H1 (cell line): ENCODE measurements at regions not wholly inside any gene's neighbourhood (a gene's known extent, or its start where the extent isn't known, plus 50 kb on each side); places are given as distances from the start of the nearest gene placed in this dataset.

Source experiments
- CBX5 ChIP-seq: fragments of 300-800, 300-1000 bp; sonication (generic); IDR thresholded peaks from 2 replicates; pipeline ENCODE4 v1.7.1; 2016; ENCODE audit warnings: antibody characterized with exemption, low read length, low read depth
- CHD1 ChIP-seq: IDR thresholded peaks from 2 replicates; pipeline ENCODE4 v1.6.1; 2012; ENCODE audit warnings: low read depth, low read length, improper control_type of control experiment
- EGR1 ChIP-seq: IDR thresholded peaks from 2 replicates; pipeline ENCODE4 v1.6.1; 2011; ENCODE audit warnings: low read depth, low read length, borderline replicate concordance
- JUND ChIP-seq: IDR thresholded peaks from 2 replicates; pipeline ENCODE4 v1.6.1; 2011; ENCODE audit warnings: mild to moderate bottlenecking, improper control_type of control experiment, low read length
- KDM4A ChIP-seq: IDR thresholded peaks from one replicate; pipeline ENCODE4 v1.7.1; 2012; ENCODE audit warnings: low read depth, mild to moderate bottlenecking, moderate library complexity, low read length, inconsistent platforms; ENCODE audit not compliant: severe bottlenecking
- NRF1 ChIP-seq: IDR thresholded peaks from 2 replicates; pipeline ENCODE4 v1.6.1; 2011; ENCODE audit warnings: mild to moderate bottlenecking, low read depth, low read length, improper control_type of control experiment
- SAP30 ChIP-seq: fragments of 300-600 bp; sonication (generic); IDR thresholded peaks from 2 replicates; pipeline ENCODE4 v1.7.1; 2012; ENCODE audit warnings: low read length, moderate library complexity, mild to moderate bottlenecking, inconsistent platforms; ENCODE audit not compliant: insufficient read depth, insufficient replicate concordance
- YY1 ChIP-seq: IDR thresholded peaks from 2 replicates; pipeline ENCODE4 v1.6.1; 2011; ENCODE audit warnings: low read depth, mild to moderate bottlenecking, low read length
- TF ChIP-seq, protein P1 (sequence below): fragments of 300-600 bp; sonication (generic); IDR thresholded peaks from 2 replicates; pipeline ENCODE4 v1.7.1; 2012; ENCODE audit warnings: low read length, moderate library complexity, mild to moderate bottlenecking, inconsistent platforms; ENCODE audit not compliant: insufficient replicate concordance

DNA sequence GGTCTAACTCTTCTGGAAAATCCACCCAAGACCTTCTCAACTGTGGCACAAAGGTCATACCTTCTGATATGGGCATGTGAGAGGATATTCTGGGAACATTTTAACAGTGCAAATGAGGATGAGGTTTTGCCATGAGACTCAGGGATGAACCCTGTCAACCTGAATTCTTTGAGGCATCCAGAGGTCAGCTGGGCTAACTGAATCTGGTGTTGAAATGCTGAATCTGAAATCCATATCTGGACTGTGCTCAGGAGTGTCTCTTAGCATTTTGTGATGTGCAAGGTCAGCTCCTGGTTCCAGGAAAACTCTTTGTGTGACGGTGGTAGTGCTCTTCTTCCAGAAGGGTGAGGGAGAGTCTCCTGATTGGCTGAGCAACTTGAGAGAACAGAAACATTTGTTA lies 276.0 kb upstream of the SALL1 start (continued):
- TF ChIP-seq, protein P1, sequence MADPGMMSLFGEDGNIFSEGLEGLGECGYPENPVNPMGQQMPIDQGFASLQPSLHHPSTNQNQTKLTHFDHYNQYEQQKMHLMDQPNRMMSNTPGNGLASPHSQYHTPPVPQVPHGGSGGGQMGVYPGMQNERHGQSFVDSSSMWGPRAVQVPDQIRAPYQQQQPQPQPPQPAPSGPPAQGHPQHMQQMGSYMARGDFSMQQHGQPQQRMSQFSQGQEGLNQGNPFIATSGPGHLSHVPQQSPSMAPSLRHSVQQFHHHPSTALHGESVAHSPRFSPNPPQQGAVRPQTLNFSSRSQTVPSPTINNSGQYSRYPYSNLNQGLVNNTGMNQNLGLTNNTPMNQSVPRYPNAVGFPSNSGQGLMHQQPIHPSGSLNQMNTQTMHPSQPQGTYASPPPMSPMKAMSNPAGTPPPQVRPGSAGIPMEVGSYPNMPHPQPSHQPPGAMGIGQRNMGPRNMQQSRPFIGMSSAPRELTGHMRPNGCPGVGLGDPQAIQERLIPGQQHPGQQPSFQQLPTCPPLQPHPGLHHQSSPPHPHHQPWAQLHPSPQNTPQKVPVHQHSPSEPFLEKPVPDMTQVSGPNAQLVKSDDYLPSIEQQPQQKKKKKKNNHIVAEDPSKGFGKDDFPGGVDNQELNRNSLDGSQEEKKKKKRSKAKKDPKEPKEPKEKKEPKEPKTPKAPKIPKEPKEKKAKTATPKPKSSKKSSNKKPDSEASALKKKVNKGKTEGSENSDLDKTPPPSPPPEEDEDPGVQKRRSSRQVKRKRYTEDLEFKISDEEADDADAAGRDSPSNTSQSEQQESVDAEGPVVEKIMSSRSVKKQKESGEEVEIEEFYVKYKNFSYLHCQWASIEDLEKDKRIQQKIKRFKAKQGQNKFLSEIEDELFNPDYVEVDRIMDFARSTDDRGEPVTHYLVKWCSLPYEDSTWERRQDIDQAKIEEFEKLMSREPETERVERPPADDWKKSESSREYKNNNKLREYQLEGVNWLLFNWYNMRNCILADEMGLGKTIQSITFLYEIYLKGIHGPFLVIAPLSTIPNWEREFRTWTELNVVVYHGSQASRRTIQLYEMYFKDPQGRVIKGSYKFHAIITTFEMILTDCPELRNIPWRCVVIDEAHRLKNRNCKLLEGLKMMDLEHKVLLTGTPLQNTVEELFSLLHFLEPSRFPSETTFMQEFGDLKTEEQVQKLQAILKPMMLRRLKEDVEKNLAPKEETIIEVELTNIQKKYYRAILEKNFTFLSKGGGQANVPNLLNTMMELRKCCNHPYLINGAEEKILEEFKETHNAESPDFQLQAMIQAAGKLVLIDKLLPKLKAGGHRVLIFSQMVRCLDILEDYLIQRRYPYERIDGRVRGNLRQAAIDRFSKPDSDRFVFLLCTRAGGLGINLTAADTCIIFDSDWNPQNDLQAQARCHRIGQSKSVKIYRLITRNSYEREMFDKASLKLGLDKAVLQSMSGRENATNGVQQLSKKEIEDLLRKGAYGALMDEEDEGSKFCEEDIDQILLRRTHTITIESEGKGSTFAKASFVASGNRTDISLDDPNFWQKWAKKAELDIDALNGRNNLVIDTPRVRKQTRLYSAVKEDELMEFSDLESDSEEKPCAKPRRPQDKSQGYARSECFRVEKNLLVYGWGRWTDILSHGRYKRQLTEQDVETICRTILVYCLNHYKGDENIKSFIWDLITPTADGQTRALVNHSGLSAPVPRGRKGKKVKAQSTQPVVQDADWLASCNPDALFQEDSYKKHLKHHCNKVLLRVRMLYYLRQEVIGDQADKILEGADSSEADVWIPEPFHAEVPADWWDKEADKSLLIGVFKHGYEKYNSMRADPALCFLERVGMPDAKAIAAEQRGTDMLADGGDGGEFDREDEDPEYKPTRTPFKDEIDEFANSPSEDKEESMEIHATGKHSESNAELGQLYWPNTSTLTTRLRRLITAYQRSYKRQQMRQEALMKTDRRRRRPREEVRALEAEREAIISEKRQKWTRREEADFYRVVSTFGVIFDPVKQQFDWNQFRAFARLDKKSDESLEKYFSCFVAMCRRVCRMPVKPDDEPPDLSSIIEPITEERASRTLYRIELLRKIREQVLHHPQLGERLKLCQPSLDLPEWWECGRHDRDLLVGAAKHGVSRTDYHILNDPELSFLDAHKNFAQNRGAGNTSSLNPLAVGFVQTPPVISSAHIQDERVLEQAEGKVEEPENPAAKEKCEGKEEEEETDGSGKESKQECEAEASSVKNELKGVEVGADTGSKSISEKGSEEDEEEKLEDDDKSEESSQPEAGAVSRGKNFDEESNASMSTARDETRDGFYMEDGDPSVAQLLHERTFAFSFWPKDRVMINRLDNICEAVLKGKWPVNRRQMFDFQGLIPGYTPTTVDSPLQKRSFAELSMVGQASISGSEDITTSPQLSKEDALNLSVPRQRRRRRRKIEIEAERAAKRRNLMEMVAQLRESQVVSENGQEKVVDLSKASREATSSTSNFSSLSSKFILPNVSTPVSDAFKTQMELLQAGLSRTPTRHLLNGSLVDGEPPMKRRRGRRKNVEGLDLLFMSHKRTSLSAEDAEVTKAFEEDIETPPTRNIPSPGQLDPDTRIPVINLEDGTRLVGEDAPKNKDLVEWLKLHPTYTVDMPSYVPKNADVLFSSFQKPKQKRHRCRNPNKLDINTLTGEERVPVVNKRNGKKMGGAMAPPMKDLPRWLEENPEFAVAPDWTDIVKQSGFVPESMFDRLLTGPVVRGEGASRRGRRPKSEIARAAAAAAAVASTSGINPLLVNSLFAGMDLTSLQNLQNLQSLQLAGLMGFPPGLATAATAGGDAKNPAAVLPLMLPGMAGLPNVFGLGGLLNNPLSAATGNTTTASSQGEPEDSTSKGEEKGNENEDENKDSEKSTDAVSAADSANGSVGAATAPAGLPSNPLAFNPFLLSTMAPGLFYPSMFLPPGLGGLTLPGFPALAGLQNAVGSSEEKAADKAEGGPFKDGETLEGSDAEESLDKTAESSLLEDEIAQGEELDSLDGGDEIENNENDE = no peak
- no peak for TF ChIP-seq JUND
- no peak for TF ChIP-seq YY1
- TF ChIP-seq KDM4A = no peak
- no peak for TF ChIP-seq NRF1
- no peak for TF ChIP-seq CHD1
- no peak for TF ChIP-seq SAP30
- no peak for TF ChIP-seq EGR1
- TF ChIP-seq CBX5 = no peak
